Endothelial cell of umbilical vein (primary cell): ENCODE measurements at regions not wholly inside any gene's neighbourhood (a gene's known extent, or its start where the extent isn't known, plus 50 kb on each side); places are given as distances from the start of the nearest gene placed in this dataset.

Experiments
- BruUV-seq: library from RNA; stranded (reverse); fragments of 400-500 nt; replicated peaks from 2 replicates; lab custom pipeline; 2021; lab: Mats Ljungman, UMichigan
- CTCF ChIA-PET: fragments of 300-600, 350-600 bp; sonication (Branson Sonifier 250); formaldehyde crosslinking; loops from one replicate; lab custom pipeline; 2021; ENCODE audit warnings: antibody characterized with exemption, inconsistent platforms; lab: Charles Lee
- POLR2A ChIA-PET: fragments of 300-600, 350-600 bp; sonication (Branson Sonifier 250); formaldehyde crosslinking; loops from one replicate; lab custom pipeline; 2021; ENCODE audit warnings: antibody characterized with exemption, inconsistent platforms; lab: Charles Lee
- DNase-seq: peaks from one replicate; pipeline ENCODE4 v3.0.0-alpha.2; 2011; ENCODE audit warnings: low read depth, low spot score
- FAIRE-seq: peaks from 2 replicates; lab custom pipeline; 2011; peaks lifted over from hg19 to GRCh38; lab: Jason Lieb, UNC
- H2AFZ ChIP-seq: 2 replicates; pipeline ENCODE4 v1.6.0; 2012; ENCODE audit warnings: low read depth, low read length, control low read depth, inconsistent platforms
- H3K27ac ChIP-seq: 2 replicates; pipeline ENCODE4 v1.5.1; 2011; ENCODE audit warnings: low read depth, mild to moderate bottlenecking, control low read depth, low read length, moderate library complexity; ENCODE audit not compliant: insufficient read depth
- H3K27me3 ChIP-seq, 2 experiments: 2 replicates each; pipeline versions ENCODE4 v1.6.0 to v1.6.1; 2011; ENCODE audit warnings: low read length in 2 of 2, mixed read lengths in 1 of 2; ENCODE audit not compliant: control insufficient read depth in 2 of 2, insufficient read depth in 2 of 2
- H3K36me3 ChIP-seq, 2 experiments: 2 replicates in 1 of 2; 3 replicates in 1 of 2; pipeline ENCODE4 v1.5.1; 2011; ENCODE audit warnings: low read length in 2 of 2, mild to moderate bottlenecking in 1 of 2, moderate library complexity in 1 of 2; ENCODE audit not compliant: control insufficient read depth in 2 of 2, insufficient read depth in 2 of 2; ENCODE audit errors: extremely low read depth in 1 of 2
- H3K4me1 ChIP-seq: 3 replicates; pipeline ENCODE4 v1.5.1; 2011; ENCODE audit warnings: mild to moderate bottlenecking, low read length; ENCODE audit not compliant: control insufficient read depth, insufficient read depth; ENCODE audit errors: extremely low read depth
- H3K4me2 ChIP-seq: 2 replicates; pipeline ENCODE4 v1.6.1; 2011; ENCODE audit warnings: low read length, control low read depth, mixed read lengths; ENCODE audit not compliant: insufficient read depth
- H3K4me3 ChIP-seq, 3 experiments: fragments of 200-600 bp in 1 of 3; sonication (generic), shearing (Covaris generic) in 1 of 3; replicated peaks in 1 of 3; 2 replicates each; pipeline ENCODE4 v1.5.1; 2011 to 2016; ENCODE audit warnings: control low read depth in 3 of 3, low read length in 3 of 3, mild to moderate bottlenecking in 2 of 3, inconsistent platforms in 1 of 3, low read depth in 1 of 3, moderate library complexity in 1 of 3; ENCODE audit not compliant: insufficient read depth in 1 of 3
- H3K79me2 ChIP-seq: 2 replicates; pipeline ENCODE4 v1.6.0; 2012; ENCODE audit warnings: low read length, inconsistent platforms; ENCODE audit not compliant: control insufficient read depth, insufficient read depth
- H3K9ac ChIP-seq: replicated peaks from 2 replicates; pipeline ENCODE3; 2011; ENCODE audit warnings: low read length, control low read depth; ENCODE audit not compliant: insufficient read depth; ENCODE audit errors: extremely low read depth
- H3K9me1 ChIP-seq: replicated peaks from 3 replicates; pipeline ENCODE4 v1.6.0; 2011; ENCODE audit warnings: mild to moderate bottlenecking, low read length; ENCODE audit not compliant: control insufficient read depth, insufficient read depth; ENCODE audit errors: extremely low read depth
- H3K9me3 ChIP-seq: replicated peaks from 2 replicates; pipeline ENCODE4 v1.5.1; 2012; ENCODE audit warnings: low read length, inconsistent platforms; ENCODE audit not compliant: control insufficient read depth, insufficient read depth
- H4K20me1 ChIP-seq: replicated peaks from 2 replicates; pipeline ENCODE3; 2011; ENCODE audit warnings: mild to moderate bottlenecking, low read length; ENCODE audit not compliant: control insufficient read depth, insufficient read depth; ENCODE audit errors: extremely low read depth
- CTCF ChIP-seq, 2 donors: IDR thresholded peaks; 1 replicate in 1 of 2; 2 replicates in 1 of 2; pipeline ENCODE4 v1.5.1; 2011; ENCODE audit warnings: low read length in 2 of 2, mild to moderate bottlenecking in 2 of 2, moderate library complexity in 2 of 2, control low read depth in 1 of 2, inconsistent platforms in 1 of 2, low read depth in 1 of 2; ENCODE audit not compliant: insufficient read depth in 1 of 2; ENCODE audit errors: extremely low read depth in 1 of 2
- EZH2 ChIP-seq: IDR thresholded peaks from 2 replicates; pipeline ENCODE4 v1.6.1; 2012; ENCODE audit warnings: borderline replicate concordance, low read depth, mild to moderate bottlenecking, moderate library complexity, low read length, inconsistent platforms; ENCODE audit not compliant: severe bottlenecking
- FOS ChIP-seq: IDR thresholded peaks from 2 replicates; pipeline ENCODE4 v1.6.1; 2011; ENCODE audit warnings: mild to moderate bottlenecking, low read length, moderate library complexity, borderline replicate concordance; ENCODE audit not compliant: insufficient read depth
- GATA2 ChIP-seq: IDR thresholded peaks from 2 replicates; pipeline ENCODE4 v1.7.0; 2011; ENCODE audit warnings: low read depth, mild to moderate bottlenecking, moderate library complexity, mixed read lengths, low read length; ENCODE audit not compliant: insufficient read length, insufficient read depth
- JUN ChIP-seq: IDR thresholded peaks from 2 replicates; pipeline ENCODE4 v1.6.1; 2011; ENCODE audit warnings: borderline replicate concordance, low read depth; ENCODE audit not compliant: insufficient read length, insufficient read depth
- MAX ChIP-seq: IDR thresholded peaks from 2 replicates; pipeline ENCODE4 v1.6.1; 2011; ENCODE audit not compliant: insufficient read depth, insufficient read length
- MYC ChIP-seq: IDR thresholded peaks from one replicate; pipeline ENCODE4 v1.6.1; 2011; ENCODE audit warnings: mild to moderate bottlenecking, low read depth, low read length
- POLR2A ChIP-seq: IDR thresholded peaks from 2 replicates; pipeline ENCODE4 v1.6.1; 2012; ENCODE audit warnings: low read depth, mild to moderate bottlenecking, control low read depth, low read length
- POLR2AphosphoS5 ChIP-seq: IDR thresholded peaks from 2 replicates; pipeline ENCODE4 v1.6.1; 2012; ENCODE audit warnings: low read depth, mild to moderate bottlenecking, control low read depth, low read length, moderate library complexity; ENCODE audit not compliant: insufficient read depth
- dilution Hi-C: fragments of 300-500 bp; cut with MboI; formaldehyde crosslinking; loops from one replicate; pipeline ENCODE4 v1.15.0; 2019; ENCODE audit warnings: low sequenced_read_pairs; ENCODE audit not compliant: extremely low pct_ligation_motif_present
- intact Hi-C: fragments of 100-400 bp; cut with micrococcal nuclease; formaldehyde crosslinking; loops from one replicate; pipeline ENCODE4 v1.10.0; 2022

- no peaks in the 10 kb centered on the region for H4K20me1 ChIP-seq
- dilution Hi-C loops = no loop called here
- no peaks in the 10 kb centered on the region for H3K79me2 ChIP-seq
- H2AFZ ChIP-seq = no peak overlapping the region
- FAIRE-seq (no peak), DNase-seq (no peak)
- no peaks in the 10 kb centered on the region for H3K9me3 ChIP-seq
- no peaks in the 10 kb centered on the region for H3K4me1 ChIP-seq
- H3K9me1 ChIP-seq = no peaks in the 10 kb centered on the region
- no peak overlapping the region for H3K9ac ChIP-seq
- H3K4me2 ChIP-seq = no peak overlapping the region
- CTCF ChIA-PET = no interaction called here
- TF ChIP-seq POLR2AphosphoS5 (no peak), POLR2A (no peak), GATA2 (no peak), MAX (no peak), CTCF (IDR thresholded peaks at IDR 0.05; ENCODE audit: extremely low read depth in 1 of 2, insufficient read depth in 1 of 2, low read depth in 1 of 2, low read length in 2 of 2) (no peak), MYC (no peak), FOS (no peak), EZH2 (no peak), JUN (no peak)
- peaks cover 4 to 11% of the 10 kb centered on the region in 2 experiments for H3K27me3 ChIP-seq
- POLR2A ChIA-PET = no interaction called here
- no TSS peak for BruUV-seq
- H3K27ac ChIP-seq = no peak overlapping the region
- intact Hi-C loops = loop anchor here (5.0 to 10.0 kb wide), 2 partner anchors 306 to 432 kb away; no protein-coding TSS in a partner anchor
- no peak overlapping the region for H3K4me3 ChIP-seq
- no peaks in the 10 kb centered on the region for H3K36me3 ChIP-seq
Observed at GRCh38 chr4:53800741-53801140, 209.5 kb upstream of the LNX1 start.
